WTC11 (cell line): ENCODE measurements at regions not wholly inside any gene's neighbourhood (a gene's known extent, or its start where the extent isn't known, plus 50 kb on each side); places are given as distances from the start of the nearest gene placed in this dataset.

Experiments
- ATAC-seq: fragments of 200-7000 bp; cut with Tn5 transposase; 2 replicates; pipeline ENCODE4 v1.10.0; 2021; ENCODE audit warnings: mild to moderate bottlenecking, moderate library complexity
- CTCF ChIA-PET: fragments of 300-600 bp; sonication (Branson Sonifier 250); formaldehyde crosslinking; loops from one replicate; lab custom pipeline; 2021; ENCODE audit warnings: antibody characterized with exemption; lab: Charles Lee
- POLR2A ChIA-PET: fragments of 350-600 bp; sonication (Branson Sonifier 250); formaldehyde crosslinking; loops from one replicate; lab custom pipeline; 2021; ENCODE audit warnings: antibody characterized with exemption; lab: Charles Lee
- DNase-seq: peaks from one replicate; pipeline ENCODE4 v3.0.0; 2021; ENCODE audit warnings: low spot score
- H3K27ac Mint-ChIP-seq: 2 replicates; pipeline ENCODE4 v1.8.0; 2021; ENCODE audit warnings: mixed read lengths
- H3K27me3 Mint-ChIP-seq: 2 replicates; pipeline ENCODE4 v1.8.0; 2021; ENCODE audit warnings: low read depth, mild to moderate bottlenecking, moderate library complexity, mixed read lengths
- H3K36me3 Mint-ChIP-seq: 2 replicates; pipeline ENCODE4 v1.8.0; 2021; ENCODE audit warnings: mixed read lengths
- H3K4me1 Mint-ChIP-seq: 2 replicates; pipeline ENCODE4 v1.8.0; 2022; ENCODE audit warnings: mixed read lengths
- H3K4me3 Mint-ChIP-seq: 2 replicates; pipeline ENCODE4 v1.8.0; 2021; ENCODE audit warnings: mild to moderate bottlenecking, moderate library complexity, mixed read lengths
- H3K9me3 Mint-ChIP-seq: 2 replicates; pipeline ENCODE4 v1.8.0; 2021; ENCODE audit warnings: mixed read lengths
- CBFB ChIP-seq: sonication (generic); formaldehyde crosslinking; IDR thresholded peaks from 2 replicates; pipeline ENCODE4 v1.8.1; 2022; ENCODE audit warnings: mild to moderate bottlenecking, low read depth, missing genetic modification reagents
- GRHL2 ChIP-seq: fragments of 250-450 bp; sonication (Bioruptor Pico); IDR thresholded peaks from 2 replicates; pipeline ENCODE4 v1.8.0; 2022; ENCODE audit warnings: mild to moderate bottlenecking, moderate library complexity; ENCODE audit not compliant: insufficient replicate concordance, severe bottlenecking
- MLX ChIP-seq: sonication (generic); formaldehyde crosslinking; IDR thresholded peaks from 2 replicates; pipeline ENCODE4 v1.8.1; 2023; ENCODE audit warnings: mild to moderate bottlenecking, missing genetic modification reagents, moderate library complexity
- MXD4 ChIP-seq: fragments of 250-450 bp; sonication (Bioruptor Pico); IDR thresholded peaks from 2 replicates; pipeline ENCODE4 v1.8.0; 2021; ENCODE audit warnings: mild to moderate bottlenecking, moderate library complexity, borderline replicate concordance
- MYBL2 ChIP-seq: sonication (generic); formaldehyde crosslinking; IDR thresholded peaks from 2 replicates; pipeline ENCODE4 v1.8.1; 2023; ENCODE audit warnings: mild to moderate bottlenecking, moderate library complexity, missing genetic modification reagents
- PRDM15 ChIP-seq: sonication (generic); formaldehyde crosslinking; IDR thresholded peaks from 2 replicates; pipeline ENCODE4 v1.8.0; 2022; ENCODE audit warnings: missing genetic modification reagents
- SOX15 ChIP-seq: fragments of 250-450 bp; sonication (Bioruptor Pico); IDR thresholded peaks from 2 replicates; pipeline ENCODE4 v1.9.0; 2021; ENCODE audit warnings: mild to moderate bottlenecking
- TEAD4 ChIP-seq: sonication (generic); formaldehyde crosslinking; IDR thresholded peaks from 2 replicates; pipeline ENCODE4 v1.8.0; 2022; ENCODE audit warnings: mild to moderate bottlenecking, missing genetic modification reagents
- ZMAT4 ChIP-seq: fragments of 250-450 bp; sonication (Bioruptor Pico); IDR thresholded peaks from 2 replicates; pipeline ENCODE4 v1.9.0; 2021; ENCODE audit warnings: mild to moderate bottlenecking
- ZNF219 ChIP-seq: sonication (generic); formaldehyde crosslinking; IDR thresholded peaks from 2 replicates; pipeline ENCODE4 v1.8.0; 2023; ENCODE audit warnings: missing genetic modification reagents, mild to moderate bottlenecking, borderline replicate concordance
- ZNF281 ChIP-seq: sonication (generic); formaldehyde crosslinking; IDR thresholded peaks from 2 replicates; pipeline ENCODE4 v1.8.0; 2023; ENCODE audit warnings: mild to moderate bottlenecking, missing genetic modification reagents
- ZNF317 ChIP-seq: sonication (generic); formaldehyde crosslinking; IDR thresholded peaks from 2 replicates; pipeline ENCODE4 v1.8.1; 2023; ENCODE audit warnings: low read depth, mild to moderate bottlenecking, moderate library complexity, missing genetic modification reagents, borderline replicate concordance
- TF ChIP-seq, protein P1 (sequence below): sonication (generic); formaldehyde crosslinking; IDR thresholded peaks from 2 replicates; pipeline ENCODE4 v1.8.0; 2022; ENCODE audit warnings: mild to moderate bottlenecking, missing genetic modification reagents
- TF ChIP-seq, protein P2 (sequence below): sonication (generic); formaldehyde crosslinking; IDR thresholded peaks from 2 replicates; pipeline ENCODE4 v1.8.1; 2022; ENCODE audit warnings: low read depth, mild to moderate bottlenecking, moderate library complexity, missing genetic modification reagents, borderline replicate concordance

GRCh38 chr9:21584890-21585289 lies 102.8 kb upstream of the IFNE start (continued):
- TF ChIP-seq ZMAT4 (CRISPR knock-in tag), result no peak
- TF ChIP-seq, protein P1, sequence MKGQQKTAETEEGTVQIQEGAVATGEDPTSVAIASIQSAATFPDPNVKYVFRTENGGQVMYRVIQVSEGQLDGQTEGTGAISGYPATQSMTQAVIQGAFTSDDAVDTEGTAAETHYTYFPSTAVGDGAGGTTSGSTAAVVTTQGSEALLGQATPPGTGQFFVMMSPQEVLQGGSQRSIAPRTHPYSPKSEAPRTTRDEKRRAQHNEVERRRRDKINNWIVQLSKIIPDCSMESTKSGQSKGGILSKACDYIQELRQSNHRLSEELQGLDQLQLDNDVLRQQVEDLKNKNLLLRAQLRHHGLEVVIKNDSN (CRISPR knock-in tag), result no peak
- no peak for TF ChIP-seq ZNF219 (CRISPR knock-in tag)
- TF ChIP-seq, protein P2, sequence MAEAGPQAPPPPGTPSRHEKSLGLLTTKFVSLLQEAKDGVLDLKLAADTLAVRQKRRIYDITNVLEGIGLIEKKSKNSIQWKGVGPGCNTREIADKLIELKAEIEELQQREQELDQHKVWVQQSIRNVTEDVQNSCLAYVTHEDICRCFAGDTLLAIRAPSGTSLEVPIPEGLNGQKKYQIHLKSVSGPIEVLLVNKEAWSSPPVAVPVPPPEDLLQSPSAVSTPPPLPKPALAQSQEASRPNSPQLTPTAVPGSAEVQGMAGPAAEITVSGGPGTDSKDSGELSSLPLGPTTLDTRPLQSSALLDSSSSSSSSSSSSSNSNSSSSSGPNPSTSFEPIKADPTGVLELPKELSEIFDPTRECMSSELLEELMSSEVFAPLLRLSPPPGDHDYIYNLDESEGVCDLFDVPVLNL (CRISPR knock-in tag), result no peak
- TF ChIP-seq GRHL2 (CRISPR knock-in tag), result no peak
- no peak for TF ChIP-seq ZNF281

GRCh38 chr9:21585756-21586752 lies 103.9 kb upstream of the IFNE start:
- POLR2A ChIA-PET, result no interaction called here
- CTCF ChIA-PET, result no interaction called here
- no peak for ATAC-seq
- H3K4me3 Mint-ChIP-seq, result no peak overlapping the region
- H3K4me1 Mint-ChIP-seq, result no peaks in the 10 kb centered on the region
- DNase-seq, result no peak
- TF ChIP-seq SOX15 (CRISPR knock-in tag) (no peak), CBFB (CRISPR knock-in tag) (no peak), MYBL2 (CRISPR knock-in tag) (no peak), PRDM15 (CRISPR knock-in tag) (no peak), MLX (CRISPR knock-in tag) (no peak), ZNF317 (no peak), MXD4 (CRISPR knock-in tag) (no peak), TEAD4 (CRISPR knock-in tag) (no peak)
- no peaks in the 10 kb centered on the region for H3K27me3 Mint-ChIP-seq
- no peak overlapping the region for H3K27ac Mint-ChIP-seq
- no peaks in the 10 kb centered on the region for H3K9me3 Mint-ChIP-seq
- no peaks in the 10 kb centered on the region for H3K36me3 Mint-ChIP-seq
